ENCODE measurements at regions not wholly inside any gene's neighbourhood (a gene's known extent, or its start where the extent isn't known, plus 50 kb on each side); places are given as distances from the start of the nearest gene placed in this dataset.

DNA sequence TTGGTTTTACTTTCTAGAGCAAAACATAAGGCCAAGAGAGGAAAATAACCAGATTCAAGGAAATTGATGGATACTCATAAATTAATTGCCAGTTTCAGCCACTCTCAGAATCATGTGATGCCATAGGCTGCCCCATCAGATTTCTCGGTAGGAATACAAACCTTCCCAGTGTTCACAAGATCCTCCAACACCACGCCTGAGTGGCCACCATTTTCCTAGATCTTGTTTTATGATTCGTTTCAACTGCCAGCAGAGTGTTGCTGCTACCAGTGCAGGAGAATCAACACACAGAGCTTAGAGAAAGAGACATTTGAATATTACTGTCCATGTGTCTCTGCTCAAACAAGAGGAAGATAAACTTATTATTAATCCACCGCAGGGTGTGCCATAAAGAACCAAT lies 434.2 kb upstream of the CDH4 start:
- TF ChIP-seq EZH2phosphoT487 (IDR thresholded peaks at IDR 0.05; ENCODE audit: low read length) = no peak
- TF ChIP-seq, protein P1, sequence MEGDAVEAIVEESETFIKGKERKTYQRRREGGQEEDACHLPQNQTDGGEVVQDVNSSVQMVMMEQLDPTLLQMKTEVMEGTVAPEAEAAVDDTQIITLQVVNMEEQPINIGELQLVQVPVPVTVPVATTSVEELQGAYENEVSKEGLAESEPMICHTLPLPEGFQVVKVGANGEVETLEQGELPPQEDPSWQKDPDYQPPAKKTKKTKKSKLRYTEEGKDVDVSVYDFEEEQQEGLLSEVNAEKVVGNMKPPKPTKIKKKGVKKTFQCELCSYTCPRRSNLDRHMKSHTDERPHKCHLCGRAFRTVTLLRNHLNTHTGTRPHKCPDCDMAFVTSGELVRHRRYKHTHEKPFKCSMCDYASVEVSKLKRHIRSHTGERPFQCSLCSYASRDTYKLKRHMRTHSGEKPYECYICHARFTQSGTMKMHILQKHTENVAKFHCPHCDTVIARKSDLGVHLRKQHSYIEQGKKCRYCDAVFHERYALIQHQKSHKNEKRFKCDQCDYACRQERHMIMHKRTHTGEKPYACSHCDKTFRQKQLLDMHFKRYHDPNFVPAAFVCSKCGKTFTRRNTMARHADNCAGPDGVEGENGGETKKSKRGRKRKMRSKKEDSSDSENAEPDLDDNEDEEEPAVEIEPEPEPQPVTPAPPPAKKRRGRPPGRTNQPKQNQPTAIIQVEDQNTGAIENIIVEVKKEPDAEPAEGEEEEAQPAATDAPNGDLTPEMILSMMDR (IDR thresholded peaks at IDR 0.05; ENCODE audit: low read length) = no peak
